ENCODE measurements at regions not wholly inside any gene's neighbourhood (a gene's known extent, or its start where the extent isn't known, plus 50 kb on each side); places are given as distances from the start of the nearest gene placed in this dataset.

DNA sequence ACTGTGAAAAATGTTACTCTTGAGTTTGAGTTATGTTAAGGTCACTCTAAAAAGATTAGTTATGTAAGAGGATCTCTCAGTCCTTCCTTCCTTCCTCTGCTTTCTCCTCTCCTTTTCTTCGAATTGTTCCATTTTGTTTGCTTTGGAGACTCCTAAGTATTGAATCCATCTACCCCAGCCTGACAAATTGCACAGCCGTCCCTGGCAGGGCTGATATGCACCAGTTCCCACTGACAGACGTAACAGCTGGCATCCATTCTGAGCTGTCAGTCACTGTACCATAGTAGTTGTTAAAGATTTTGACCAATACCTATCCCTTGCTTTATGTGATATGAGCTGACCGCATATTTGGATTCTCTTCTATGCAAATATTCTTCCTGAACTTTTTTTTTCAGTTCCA is 210.7 kb upstream of the IGFBP7 start:
- TF ChIP-seq, protein P1, sequence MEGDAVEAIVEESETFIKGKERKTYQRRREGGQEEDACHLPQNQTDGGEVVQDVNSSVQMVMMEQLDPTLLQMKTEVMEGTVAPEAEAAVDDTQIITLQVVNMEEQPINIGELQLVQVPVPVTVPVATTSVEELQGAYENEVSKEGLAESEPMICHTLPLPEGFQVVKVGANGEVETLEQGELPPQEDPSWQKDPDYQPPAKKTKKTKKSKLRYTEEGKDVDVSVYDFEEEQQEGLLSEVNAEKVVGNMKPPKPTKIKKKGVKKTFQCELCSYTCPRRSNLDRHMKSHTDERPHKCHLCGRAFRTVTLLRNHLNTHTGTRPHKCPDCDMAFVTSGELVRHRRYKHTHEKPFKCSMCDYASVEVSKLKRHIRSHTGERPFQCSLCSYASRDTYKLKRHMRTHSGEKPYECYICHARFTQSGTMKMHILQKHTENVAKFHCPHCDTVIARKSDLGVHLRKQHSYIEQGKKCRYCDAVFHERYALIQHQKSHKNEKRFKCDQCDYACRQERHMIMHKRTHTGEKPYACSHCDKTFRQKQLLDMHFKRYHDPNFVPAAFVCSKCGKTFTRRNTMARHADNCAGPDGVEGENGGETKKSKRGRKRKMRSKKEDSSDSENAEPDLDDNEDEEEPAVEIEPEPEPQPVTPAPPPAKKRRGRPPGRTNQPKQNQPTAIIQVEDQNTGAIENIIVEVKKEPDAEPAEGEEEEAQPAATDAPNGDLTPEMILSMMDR (IDR thresholded peaks at IDR 0.05) = no peak
- no peak for TF ChIP-seq POLR2A (IDR thresholded peaks at IDR 0.05)
